ENCODE measurements at regions not wholly inside any gene's neighbourhood (a gene's known extent, or its start where the extent isn't known, plus 50 kb on each side); places are given as distances from the start of the nearest gene placed in this dataset.

DNA sequence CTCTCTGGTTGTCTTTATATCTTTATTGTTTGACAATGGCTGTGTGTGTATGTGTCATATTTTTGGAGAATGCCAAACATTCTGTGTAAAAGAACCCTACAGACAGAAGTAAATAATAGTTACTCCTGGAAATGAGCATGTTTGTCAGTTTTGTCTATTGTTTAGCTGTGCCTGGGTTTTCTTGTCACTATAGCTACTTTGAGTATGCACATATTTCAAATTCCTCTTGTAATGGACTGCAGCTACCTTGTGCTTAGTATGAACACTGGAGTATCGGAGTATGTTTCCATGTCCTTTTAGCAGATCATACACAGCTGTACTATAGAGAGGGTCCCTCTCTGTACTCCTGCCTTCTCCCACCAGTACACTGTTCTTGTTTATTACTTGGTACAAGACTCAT is 58.0 kb upstream of the DOCK10 start:
- TF ChIP-seq, protein P1, sequence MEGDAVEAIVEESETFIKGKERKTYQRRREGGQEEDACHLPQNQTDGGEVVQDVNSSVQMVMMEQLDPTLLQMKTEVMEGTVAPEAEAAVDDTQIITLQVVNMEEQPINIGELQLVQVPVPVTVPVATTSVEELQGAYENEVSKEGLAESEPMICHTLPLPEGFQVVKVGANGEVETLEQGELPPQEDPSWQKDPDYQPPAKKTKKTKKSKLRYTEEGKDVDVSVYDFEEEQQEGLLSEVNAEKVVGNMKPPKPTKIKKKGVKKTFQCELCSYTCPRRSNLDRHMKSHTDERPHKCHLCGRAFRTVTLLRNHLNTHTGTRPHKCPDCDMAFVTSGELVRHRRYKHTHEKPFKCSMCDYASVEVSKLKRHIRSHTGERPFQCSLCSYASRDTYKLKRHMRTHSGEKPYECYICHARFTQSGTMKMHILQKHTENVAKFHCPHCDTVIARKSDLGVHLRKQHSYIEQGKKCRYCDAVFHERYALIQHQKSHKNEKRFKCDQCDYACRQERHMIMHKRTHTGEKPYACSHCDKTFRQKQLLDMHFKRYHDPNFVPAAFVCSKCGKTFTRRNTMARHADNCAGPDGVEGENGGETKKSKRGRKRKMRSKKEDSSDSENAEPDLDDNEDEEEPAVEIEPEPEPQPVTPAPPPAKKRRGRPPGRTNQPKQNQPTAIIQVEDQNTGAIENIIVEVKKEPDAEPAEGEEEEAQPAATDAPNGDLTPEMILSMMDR (IDR thresholded peaks at IDR 0.05; ENCODE audit: low read length), result no peak
- no peak for TF ChIP-seq EZH2 (IDR thresholded peaks at IDR 0.05; ENCODE audit: borderline replicate concordance, low read length)
